ENCODE measurements at regions not wholly inside any gene's neighbourhood (a gene's known extent, or its start where the extent isn't known, plus 50 kb on each side); places are given as distances from the start of the nearest gene placed in this dataset.

DNA sequence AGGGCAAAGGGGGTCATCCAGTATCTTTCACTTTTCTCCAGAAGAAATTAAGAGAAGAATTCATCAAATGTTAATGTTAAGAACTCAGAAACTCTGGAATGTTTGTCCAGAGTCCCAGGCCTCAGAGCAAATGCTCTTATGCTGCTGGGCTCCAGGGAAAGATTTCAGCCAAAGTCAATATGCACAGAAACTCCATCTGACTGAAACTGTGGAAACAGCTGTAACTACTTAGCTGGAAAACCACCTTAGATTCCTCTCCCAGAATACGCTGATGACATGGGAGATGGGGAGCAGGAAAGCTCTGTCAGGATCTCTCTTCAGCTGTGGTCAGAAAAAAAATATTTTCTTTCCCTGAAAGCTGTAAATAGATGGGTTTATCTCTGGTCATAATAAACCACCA, 559.6 kb downstream of the RFPL4B start:
- no peak for TF ChIP-seq CTCF (IDR thresholded peaks at IDR 0.05)
- no peak for TF ChIP-seq POLR2AphosphoS5 (IDR thresholded peaks at IDR 0.05)
